HepG2 (cell line): ENCODE measurements at regions not wholly inside any gene's neighbourhood (a gene's known extent, or its start where the extent isn't known, plus 50 kb on each side); places are given as distances from the start of the nearest gene placed in this dataset.

ENCODE experiments used
- CBX5 ChIP-seq: sonication (generic); formaldehyde crosslinking; IDR thresholded peaks from 2 replicates; pipeline ENCODE4 v1.4.0; 2020; ENCODE audit warnings: missing genetic modification reagents, borderline replicate concordance
- EEA1 ChIP-seq: sonication (generic); formaldehyde crosslinking; IDR thresholded peaks from 2 replicates; pipeline ENCODE4 v1.5.1; 2020; ENCODE audit warnings: mild to moderate bottlenecking, missing genetic modification reagents, borderline replicate concordance
- JUNB ChIP-seq: sonication (generic); formaldehyde crosslinking; IDR thresholded peaks from 2 replicates; pipeline ENCODE4 v1.8.0; 2022; ENCODE audit warnings: missing genetic modification reagents, mild to moderate bottlenecking, borderline replicate concordance
- NFKBIZ ChIP-seq: IDR thresholded peaks from 2 replicates; pipeline ENCODE4 v1.6.1; 2018; ENCODE audit warnings: missing genetic modification reagents, missing compliant biosample characterization
- POLR2A ChIP-seq, 2 experiments: IDR thresholded peaks; 2 replicates each; pipeline ENCODE4 v1.6.1; 2011; ENCODE audit warnings: low read depth in 2 of 2, low read length in 2 of 2, mild to moderate bottlenecking in 1 of 2, moderate library complexity in 1 of 2; ENCODE audit not compliant: insufficient read depth in 1 of 2
- POLR2AphosphoS5 ChIP-seq: IDR thresholded peaks from 2 replicates; pipeline ENCODE4 v1.6.1; 2012; ENCODE audit warnings: low read depth, low read length
- RAD21 ChIP-seq: fragments of 450-650 bp; formaldehyde crosslinking; IDR thresholded peaks from 2 replicates; pipeline ENCODE4 v1.5.0; 2020; ENCODE audit warnings: mild to moderate bottlenecking
- TCF7 ChIP-seq: sonication (generic); IDR thresholded peaks from 2 replicates; pipeline ENCODE4 v1.6.1; 2016; ENCODE audit warnings: antibody characterized with exemption, low read depth
- WIZ ChIP-seq: sonication (generic); formaldehyde crosslinking; IDR thresholded peaks from 2 replicates; pipeline ENCODE4 v1.5.1; 2020; ENCODE audit warnings: mild to moderate bottlenecking, missing genetic modification reagents
- ZNF143 ChIP-seq: sonication (generic); formaldehyde crosslinking; IDR thresholded peaks from 2 replicates; pipeline ENCODE4 v1.4.0; 2020; ENCODE audit warnings: missing genetic modification reagents
- ZUFSP ChIP-seq: sonication (generic); formaldehyde crosslinking; IDR thresholded peaks from 2 replicates; pipeline ENCODE4 v1.9.0; 2021; ENCODE audit warnings: missing genetic modification reagents, mild to moderate bottlenecking, borderline replicate concordance
- TF ChIP-seq, protein P1 (sequence below): sonication (generic); formaldehyde crosslinking; IDR thresholded peaks from 2 replicates; pipeline ENCODE4 v1.5.0; 2020; ENCODE audit warnings: mild to moderate bottlenecking, missing genetic modification reagents, moderate library complexity
- TF ChIP-seq, protein P2 (sequence below): sonication (generic); formaldehyde crosslinking; conservative IDR thresholded peaks from 2 replicates; pipeline ENCODE4 v1.8.0; 2022; ENCODE audit warnings: mild to moderate bottlenecking, moderate library complexity, missing genetic modification reagents

DNA sequence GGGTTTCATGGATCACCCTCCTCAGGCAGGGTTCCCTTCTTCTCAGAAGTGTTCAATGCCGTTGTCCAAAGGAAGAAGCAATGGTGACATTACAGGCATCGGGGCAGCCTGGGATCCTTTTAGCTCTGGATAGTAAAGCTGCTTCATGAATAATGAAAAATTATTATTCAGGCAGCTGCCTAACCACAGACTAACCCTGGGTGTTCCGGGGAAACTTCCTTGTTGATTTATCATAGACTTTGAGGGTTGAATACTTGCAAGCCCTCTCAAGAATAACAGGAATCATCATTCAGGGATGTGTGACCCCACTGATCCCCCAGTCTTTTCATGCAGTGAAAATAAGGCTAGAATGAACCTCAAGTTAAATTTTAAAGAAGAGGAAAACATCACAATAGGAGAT, 419.4 kb downstream of the MEIS1 start:
- TF ChIP-seq TCF7 (no peak), RAD21 (CRISPR knock-in tag) (no peak), CBX5 (CRISPR knock-in tag) (no peak), POLR2A (IDR thresholded peaks at IDR 0.05; ENCODE audit: insufficient read depth in 1 of 2, low read depth in 2 of 2, low read length in 2 of 2) (no peak), JUNB (CRISPR knock-in tag) (no peak), ZNF143 (no peak), NFKBIZ (CRISPR knock-in tag) (no peak), EEA1 (CRISPR knock-in tag) (no peak), ZUFSP (CRISPR knock-in tag) (no peak), POLR2AphosphoS5 (no peak), WIZ (CRISPR knock-in tag) (no peak)
- TF ChIP-seq, protein P1, sequence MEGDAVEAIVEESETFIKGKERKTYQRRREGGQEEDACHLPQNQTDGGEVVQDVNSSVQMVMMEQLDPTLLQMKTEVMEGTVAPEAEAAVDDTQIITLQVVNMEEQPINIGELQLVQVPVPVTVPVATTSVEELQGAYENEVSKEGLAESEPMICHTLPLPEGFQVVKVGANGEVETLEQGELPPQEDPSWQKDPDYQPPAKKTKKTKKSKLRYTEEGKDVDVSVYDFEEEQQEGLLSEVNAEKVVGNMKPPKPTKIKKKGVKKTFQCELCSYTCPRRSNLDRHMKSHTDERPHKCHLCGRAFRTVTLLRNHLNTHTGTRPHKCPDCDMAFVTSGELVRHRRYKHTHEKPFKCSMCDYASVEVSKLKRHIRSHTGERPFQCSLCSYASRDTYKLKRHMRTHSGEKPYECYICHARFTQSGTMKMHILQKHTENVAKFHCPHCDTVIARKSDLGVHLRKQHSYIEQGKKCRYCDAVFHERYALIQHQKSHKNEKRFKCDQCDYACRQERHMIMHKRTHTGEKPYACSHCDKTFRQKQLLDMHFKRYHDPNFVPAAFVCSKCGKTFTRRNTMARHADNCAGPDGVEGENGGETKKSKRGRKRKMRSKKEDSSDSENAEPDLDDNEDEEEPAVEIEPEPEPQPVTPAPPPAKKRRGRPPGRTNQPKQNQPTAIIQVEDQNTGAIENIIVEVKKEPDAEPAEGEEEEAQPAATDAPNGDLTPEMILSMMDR (CRISPR knock-in tag): no peak
- TF ChIP-seq, protein P2, sequence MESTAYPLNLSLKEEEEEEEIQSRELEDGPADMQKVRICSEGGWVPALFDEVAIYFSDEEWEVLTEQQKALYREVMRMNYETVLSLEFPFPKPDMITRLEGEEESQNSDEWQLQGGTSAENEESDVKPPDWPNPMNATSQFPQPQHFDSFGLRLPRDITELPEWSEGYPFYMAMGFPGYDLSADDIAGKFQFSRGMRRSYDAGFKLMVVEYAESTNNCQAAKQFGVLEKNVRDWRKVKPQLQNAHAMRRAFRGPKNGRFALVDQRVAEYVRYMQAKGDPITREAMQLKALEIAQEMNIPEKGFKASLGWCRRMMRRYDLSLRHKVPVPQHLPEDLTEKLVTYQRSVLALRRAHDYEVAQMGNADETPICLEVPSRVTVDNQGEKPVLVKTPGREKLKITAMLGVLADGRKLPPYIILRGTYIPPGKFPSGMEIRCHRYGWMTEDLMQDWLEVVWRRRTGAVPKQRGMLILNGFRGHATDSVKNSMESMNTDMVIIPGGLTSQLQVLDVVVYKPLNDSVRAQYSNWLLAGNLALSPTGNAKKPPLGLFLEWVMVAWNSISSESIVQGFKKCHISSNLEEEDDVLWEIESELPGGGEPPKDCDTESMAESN (CRISPR knock-in tag): no peak
